ENCODE measurements at regions not wholly inside any gene's neighbourhood (a gene's known extent, or its start where the extent isn't known, plus 50 kb on each side); places are given as distances from the start of the nearest gene placed in this dataset.

GRCh38 chr15:31887246-31887645 is 143.1 kb upstream of the CHRNA7 start:
- ATAC-seq (no peak), DNase-seq (ENCODE audit: low spot score in 2 of 2) (no peak)
- Mint-ChIP-seq H3K36me3 (peaks cover 0 to 4% of the 10 kb centered on the region in 2 donors), H3K27ac (no peak overlapping the region), H3K9me3 (peaks cover 0 to 3% of the 10 kb centered on the region in 2 donors)

GRCh38 chr15:31892513-31892912 is 137.8 kb upstream of the CHRNA7 start:
- ATAC-seq (no peak), DNase-seq (ENCODE audit: low spot score in 2 of 2) (no peak)
- H3K9me3 Mint-ChIP-seq = peaks cover under 1 to 6% of the 10 kb centered on the region in 2 donors
- peaks cover 0 to 1% of the 10 kb centered on the region in 2 donors for H3K36me3 Mint-ChIP-seq
- no peak overlapping the region for H3K27ac Mint-ChIP-seq

- Mint-ChIP-seq H3K9me3 (peaks cover 5 to 12% of the 10 kb centered on the region in 2 donors), H3K36me3 (peaks cover 0 to 5% of the 10 kb centered on the region in 2 donors), H3K27ac (no peak overlapping the region)
- DNase-seq (ENCODE audit: low spot score in 2 of 2) (no peak), ATAC-seq (no peak)
Measured at GRCh38 chr15:31893780-31894179, 136.5 kb upstream of the CHRNA7 start.

- no peak overlapping the region for H3K27ac Mint-ChIP-seq
- no peak for ATAC-seq
- H3K9me3 Mint-ChIP-seq = peaks cover 9 to 24% of the 10 kb centered on the region in 2 donors
- no peak for DNase-seq (ENCODE audit: low spot score in 2 of 2)
- peaks cover 0 to 11% of the 10 kb centered on the region in 2 donors for H3K36me3 Mint-ChIP-seq
Measured at GRCh38 chr15:31897746-31898145, 132.6 kb upstream of the CHRNA7 start.

GRCh38 chr15:31901501-31901900 is 128.8 kb upstream of the CHRNA7 start:
- DNase-seq (ENCODE audit: low spot score in 2 of 2) = no peak
- peaks cover 0 to 11% of the 10 kb centered on the region in 2 donors for H3K36me3 Mint-ChIP-seq
- H3K27ac Mint-ChIP-seq = peak overlapping the region in 1 of 2 donors; percentile 44
- H3K9me3 Mint-ChIP-seq = peaks cover 9 to 22% of the 10 kb centered on the region in 2 donors
- no peak for ATAC-seq

GRCh38 chr15:31905054-31905453 is 125.3 kb upstream of the CHRNA7 start:
- no peak overlapping the region for H3K27ac Mint-ChIP-seq
- no peak for ATAC-seq

GRCh38 chr15:31925541-31925940 is 104.8 kb upstream of the CHRNA7 start:
- ATAC-seq (no peak), DNase-seq (ENCODE audit: low spot score in 2 of 2) (no peak)
- no peak overlapping the region for H3K27ac Mint-ChIP-seq
- H3K36me3 Mint-ChIP-seq = peaks cover 9 to 12% of the 10 kb centered on the region in 2 donors
- H3K9me3 Mint-ChIP-seq = peaks cover 10 to 17% of the 10 kb centered on the region in 2 donors

More at GRCh38 chr15:31905054-31905453, 125.3 kb upstream of the CHRNA7 start:
- H3K9me3 Mint-ChIP-seq = peaks cover 4 to 7% of the 10 kb centered on the region in 2 donors
- H3K36me3 Mint-ChIP-seq = peaks cover 0 to 3% of the 10 kb centered on the region in 2 donors
- no peak for DNase-seq (ENCODE audit: low spot score in 2 of 2)

GRCh38 chr15:31930967-31931366 is 99.3 kb upstream of the CHRNA7 start:
- no peaks in the 10 kb centered on the region for H3K36me3 Mint-ChIP-seq
- DNase-seq (ENCODE audit: low spot score in 2 of 2) = no peak
- peak in 1 of 2 donors; percentile 55 for ATAC-seq
- no peaks in the 10 kb centered on the region for H3K9me3 Mint-ChIP-seq
- H3K27ac Mint-ChIP-seq = no peak overlapping the region

- Mint-ChIP-seq H3K27ac (no peak overlapping the region), H3K9me3 (no peaks in the 10 kb centered on the region), H3K36me3 (no peaks in the 10 kb centered on the region)
- ATAC-seq = no peak
- DNase-seq (ENCODE audit: low spot score in 2 of 2) = no peak
Measured at GRCh38 chr15:31932576-31932975, 97.7 kb upstream of the CHRNA7 start.

GRCh38 chr15:31934821-31935220 is 95.5 kb upstream of the CHRNA7 start:
- H3K36me3 Mint-ChIP-seq = no peaks in the 10 kb centered on the region
- no peaks in the 10 kb centered on the region for H3K9me3 Mint-ChIP-seq
- DNase-seq (ENCODE audit: low spot score in 2 of 2) = no peak
- ATAC-seq = no peak
- no peak overlapping the region for H3K27ac Mint-ChIP-seq

GRCh38 chr15:31953478-31953877 is 76.8 kb upstream of the CHRNA7 start:
- ATAC-seq (no peak), DNase-seq (ENCODE audit: low spot score in 2 of 2) (no peak)
- no peak overlapping the region for H3K27ac Mint-ChIP-seq

GRCh38 chr15:31954374-31955172 is 75.7 kb upstream of the CHRNA7 start:
- no peak for DNase-seq (ENCODE audit: low spot score in 2 of 2)
- H3K9me3 Mint-ChIP-seq = peaks cover 12 to 25% of the 10 kb centered on the region in 2 donors
- peaks cover 0 to 8% of the 10 kb centered on the region in 2 donors for H3K36me3 Mint-ChIP-seq
- H3K27ac Mint-ChIP-seq = no peak overlapping the region
- no peak for ATAC-seq

More at GRCh38 chr15:31953478-31953877, 76.8 kb upstream of the CHRNA7 start:
- H3K9me3 Mint-ChIP-seq = peaks cover 1 to 14% of the 10 kb centered on the region in 2 donors
- H3K36me3 Mint-ChIP-seq = no peaks in the 10 kb centered on the region

GRCh38 chr15:31955734-31956133 is 74.6 kb upstream of the CHRNA7 start:
- H3K36me3 Mint-ChIP-seq = peaks cover 0 to 14% of the 10 kb centered on the region in 2 donors
- peaks cover 12 to 26% of the 10 kb centered on the region in 2 donors for H3K9me3 Mint-ChIP-seq
- DNase-seq (ENCODE audit: low spot score in 2 of 2) = no peak
- no peak for ATAC-seq
- H3K27ac Mint-ChIP-seq = no peak overlapping the region

GRCh38 chr15:31957581-31957980 is 72.7 kb upstream of the CHRNA7 start:
- H3K9me3 Mint-ChIP-seq = peaks cover 12 to 26% of the 10 kb centered on the region in 2 donors
- ATAC-seq (no peak), DNase-seq (ENCODE audit: low spot score in 2 of 2) (no peak)
- H3K36me3 Mint-ChIP-seq = peaks cover 0 to 18% of the 10 kb centered on the region in 2 donors
- H3K27ac Mint-ChIP-seq = no peak overlapping the region

- peaks cover 0 to 8% of the 10 kb centered on the region in 2 donors for H3K36me3 Mint-ChIP-seq
- no peaks in the 10 kb centered on the region for H3K9me3 Mint-ChIP-seq
- ATAC-seq (no peak), DNase-seq (ENCODE audit: low spot score in 2 of 2) (no peak)
- H3K27ac Mint-ChIP-seq = no peak overlapping the region
Measured at GRCh38 chr15:31964586-31965307, 65.6 kb upstream of the CHRNA7 start.

GRCh38 chr15:31970007-31970406 is 60.3 kb upstream of the CHRNA7 start:
- ATAC-seq = no peak
- no peak for DNase-seq (ENCODE audit: low spot score in 2 of 2)
- Mint-ChIP-seq H3K36me3 (no peaks in the 10 kb centered on the region), H3K9me3 (no peaks in the 10 kb centered on the region), H3K27ac (peak overlapping the region in 1 of 2 donors; percentile 87)

- Mint-ChIP-seq H3K9me3 (no peaks in the 10 kb centered on the region), H3K27ac (no peak overlapping the region), H3K36me3 (no peaks in the 10 kb centered on the region)
- no peak for ATAC-seq
- DNase-seq (ENCODE audit: low spot score in 2 of 2) = no peak
Measured at GRCh38 chr15:31973197-31973596, 57.1 kb upstream of the CHRNA7 start.

Data from activated naive CD4-positive, alpha-beta T cell treated with anti-CD3 and anti-CD28 coated beads, Interleukin-2, amount 50 U/mL, for 72 hours (primary cell).